Keratinocyte (primary cell): ENCODE measurements at regions not wholly inside any gene's neighbourhood (a gene's known extent, or its start where the extent isn't known, plus 50 kb on each side); places are given as distances from the start of the nearest gene placed in this dataset.

Experiments used
- EZH2 ChIP-seq: IDR thresholded peaks from one replicate; pipeline ENCODE4 v1.6.1; 2012; ENCODE audit warnings: inconsistent platforms, mild to moderate bottlenecking, low read length, moderate library complexity
- TF ChIP-seq, protein P1 (sequence below), 3 experiments: IDR thresholded peaks in 1 of 3; conservative IDR thresholded peaks in 1 of 3; optimal IDR thresholded peaks in 1 of 3; 2 replicates in 2 of 3; 3 replicates in 1 of 3; pipeline versions ENCODE3 to v1.5.1; 2011; ENCODE audit warnings: low read length in 3 of 3, mild to moderate bottlenecking in 3 of 3, moderate library complexity in 2 of 3, control low read depth in 1 of 3, inconsistent platforms in 1 of 3; ENCODE audit not compliant: insufficient read depth in 2 of 3; ENCODE audit errors: extremely low read depth in 1 of 3

GRCh38 chr9:12060811-12061210 is 632.4 kb upstream of the TYRP1 start:
- no peak for TF ChIP-seq EZH2
- TF ChIP-seq, protein P1, sequence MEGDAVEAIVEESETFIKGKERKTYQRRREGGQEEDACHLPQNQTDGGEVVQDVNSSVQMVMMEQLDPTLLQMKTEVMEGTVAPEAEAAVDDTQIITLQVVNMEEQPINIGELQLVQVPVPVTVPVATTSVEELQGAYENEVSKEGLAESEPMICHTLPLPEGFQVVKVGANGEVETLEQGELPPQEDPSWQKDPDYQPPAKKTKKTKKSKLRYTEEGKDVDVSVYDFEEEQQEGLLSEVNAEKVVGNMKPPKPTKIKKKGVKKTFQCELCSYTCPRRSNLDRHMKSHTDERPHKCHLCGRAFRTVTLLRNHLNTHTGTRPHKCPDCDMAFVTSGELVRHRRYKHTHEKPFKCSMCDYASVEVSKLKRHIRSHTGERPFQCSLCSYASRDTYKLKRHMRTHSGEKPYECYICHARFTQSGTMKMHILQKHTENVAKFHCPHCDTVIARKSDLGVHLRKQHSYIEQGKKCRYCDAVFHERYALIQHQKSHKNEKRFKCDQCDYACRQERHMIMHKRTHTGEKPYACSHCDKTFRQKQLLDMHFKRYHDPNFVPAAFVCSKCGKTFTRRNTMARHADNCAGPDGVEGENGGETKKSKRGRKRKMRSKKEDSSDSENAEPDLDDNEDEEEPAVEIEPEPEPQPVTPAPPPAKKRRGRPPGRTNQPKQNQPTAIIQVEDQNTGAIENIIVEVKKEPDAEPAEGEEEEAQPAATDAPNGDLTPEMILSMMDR (optimal IDR thresholded peaks at IDR 0.05 in 1 of 3, IDR thresholded peaks at IDR 0.05 in 1 of 3, conservative IDR thresholded peaks at IDR 0.05 in 1 of 3; ENCODE audit: extremely low read depth in 1 of 3, insufficient read depth in 2 of 3, low read length in 3 of 3) = no peak
